GM12878 (cell line): ENCODE measurements at regions not wholly inside any gene's neighbourhood (a gene's known extent, or its start where the extent isn't known, plus 50 kb on each side); places are given as distances from the start of the nearest gene placed in this dataset.

ENCODE experiments used
- CTCF ChIP-seq, 3 experiments: IDR thresholded peaks in 2 of 3; conservative IDR thresholded peaks in 1 of 3; 2 replicates each; pipeline ENCODE4 v1.5.1; 2011; ENCODE audit warnings: low read depth in 3 of 3, low read length in 3 of 3, mild to moderate bottlenecking in 3 of 3, control low read depth in 2 of 3, moderate library complexity in 2 of 3, inconsistent platforms in 1 of 3, mixed read lengths in 1 of 3; ENCODE audit not compliant: control insufficient read depth in 2 of 3, insufficient read depth in 1 of 3; ENCODE audit errors: extremely low read depth in 1 of 3
- GABPA ChIP-seq: IDR thresholded peaks from 2 replicates; pipeline ENCODE4 v1.6.1; 2014; ENCODE audit warnings: antibody characterized with exemption, low read depth, mild to moderate bottlenecking, inconsistent platforms
- JUNB ChIP-seq: IDR thresholded peaks from 2 replicates; pipeline ENCODE4 v1.6.1; 2016; ENCODE audit warnings: antibody characterized with exemption, mild to moderate bottlenecking
- KDM1A ChIP-seq: fragments of 200-600 bp; sonication (generic); IDR thresholded peaks from 2 replicates; pipeline ENCODE4 v1.6.1; 2016; ENCODE audit warnings: borderline replicate concordance
- MLLT1 ChIP-seq: fragments of 450-650 bp; IDR thresholded peaks from 2 replicates; pipeline ENCODE4 v1.6.1; 2016; ENCODE audit warnings: mild to moderate bottlenecking
- MYC ChIP-seq: IDR thresholded peaks from 2 replicates; pipeline ENCODE4 v1.6.1; 2011; ENCODE audit warnings: mild to moderate bottlenecking, low read length, moderate library complexity, inconsistent platforms; ENCODE audit not compliant: insufficient read depth, insufficient replicate concordance, insufficient read length, severe bottlenecking
- RAD21 ChIP-seq: IDR thresholded peaks from 2 replicates; pipeline ENCODE4 v1.6.1; 2011; ENCODE audit warnings: mild to moderate bottlenecking, low read depth, low read length, moderate library complexity; ENCODE audit not compliant: insufficient read depth
- RB1 ChIP-seq: fragments of 450-650 bp; formaldehyde crosslinking; IDR thresholded peaks from 2 replicates; pipeline ENCODE4 v1.6.1; 2017; ENCODE audit warnings: mild to moderate bottlenecking, borderline replicate concordance
- SMC3 ChIP-seq: IDR thresholded peaks from 2 replicates; pipeline ENCODE4 v1.6.1; 2011; ENCODE audit warnings: low read length, improper control_type of control experiment, borderline replicate concordance
- TARDBP ChIP-seq: IDR thresholded peaks from 2 replicates; pipeline ENCODE4 v1.6.1; 2016; ENCODE audit warnings: borderline replicate concordance
- WRNIP1 ChIP-seq: IDR thresholded peaks from 2 replicates; pipeline ENCODE4 v1.6.1; 2011; ENCODE audit warnings: low read depth, low read length, improper control_type of control experiment, borderline replicate concordance
- ZZZ3 ChIP-seq: IDR thresholded peaks from 2 replicates; pipeline ENCODE4 v1.6.1; 2011; ENCODE audit warnings: low read depth; ENCODE audit not compliant: control insufficient read depth, insufficient read length

GRCh38 chr9:86586144-86586494, 231.9 kb upstream of the TUT7 start:
- TF ChIP-seq CTCF (IDR thresholded peaks at IDR 0.05 in 2 of 3, conservative IDR thresholded peaks at IDR 0.05 in 1 of 3; ENCODE audit: control insufficient read depth in 2 of 3, extremely low read depth in 1 of 3, insufficient read depth in 1 of 3, low read depth in 3 of 3, low read length in 3 of 3) (no peak), TARDBP (no peak), GABPA (no peak), KDM1A (no peak), JUNB (no peak), SMC3 (no peak), MYC (no peak), ZZZ3 (no peak), RB1 (no peak), MLLT1 (no peak), WRNIP1 (no peak), RAD21 (no peak)
